ENCODE measurements at regions not wholly inside any gene's neighbourhood (a gene's known extent, or its start where the extent isn't known, plus 50 kb on each side); places are given as distances from the start of the nearest gene placed in this dataset.

- Histone ChIP-seq H3K27me3 (peaks cover 0 to 17% (median 0%) of the 10 kb centered on the region in 4 donors), H3K27ac (no peak overlapping the region), H3K4me3 (no peak overlapping the region), H3K9me3 (no peaks in the 10 kb centered on the region), H3K4me1 (no peaks in the 10 kb centered on the region), H3K36me3 (no peaks in the 10 kb centered on the region)
- TF ChIP-seq CTCF (IDR thresholded peaks at IDR 0.05), result no peak
- no peak for TF ChIP-seq POLR2A (IDR thresholded peaks at IDR 0.05)
- DNase-seq, result no peak
- WGBS, 2 donors, result 88 to 100% methylated on average over 3 of the region's 3 CpGs
- intact Hi-C loops (cut with DNase I), result no loop called here
These were observed 62.1 kb upstream of the SHH start for GRCh38 chr7:155874411-155874810.

- Histone ChIP-seq H3K4me1 (no peaks in the 10 kb centered on the region), H3K9me3 (no peaks in the 10 kb centered on the region), H3K27me3 (peaks cover 0 to 17% (median 0%) of the 10 kb centered on the region in 4 donors), H3K4me3 (no peak overlapping the region), H3K36me3 (no peaks in the 10 kb centered on the region), H3K27ac (no peak overlapping the region)
- TF ChIP-seq CTCF (IDR thresholded peaks at IDR 0.05) (no peak), POLR2A (IDR thresholded peaks at IDR 0.05) (no peak)
- WGBS, 2 donors, result 71 to 81% methylated on average over 6 of the region's 6 CpGs
- intact Hi-C loops (cut with DNase I), result no loop called here
- DNase-seq, result no peak
These were observed 61.7 kb upstream of the SHH start for GRCh38 chr7:155874010-155874409.

- DNase-seq, result no peak
- WGBS, 2 donors, result 75 to 86% methylated on average over 15 of the region's 15 CpGs
- no peak overlapping the region for H3K4me3 ChIP-seq
These were observed 60.6 kb upstream of the SHH start for GRCh38 chr7:155872678-155873369.

GRCh38 chr7:155871211-155871610, 58.9 kb upstream of the SHH start:
- DNase-seq, result no peak
- TF ChIP-seq POLR2A (IDR thresholded peaks at IDR 0.05), result no peak
- no peak for TF ChIP-seq CTCF (IDR thresholded peaks at IDR 0.05)
- intact Hi-C loops (cut with DNase I), result no loop called here

More at GRCh38 chr7:155872678-155873369, 60.6 kb upstream of the SHH start:
- no peaks in the 10 kb centered on the region for H3K9me3 ChIP-seq
- no peak overlapping the region for H3K27ac ChIP-seq
- no peaks in the 10 kb centered on the region for H3K4me1 ChIP-seq
- no peaks in the 10 kb centered on the region for H3K36me3 ChIP-seq
- intact Hi-C loops (cut with DNase I), result no loop called here
- peaks cover 0 to 14% (median 0%) of the 10 kb centered on the region in 4 donors for H3K27me3 ChIP-seq
- no peak for TF ChIP-seq POLR2A (IDR thresholded peaks at IDR 0.05)
- TF ChIP-seq CTCF (IDR thresholded peaks at IDR 0.05), result no peak

GRCh38 chr7:155870334-155871180, 58.3 kb upstream of the SHH start:
- Histone ChIP-seq H3K4me1 (no peaks in the 10 kb centered on the region), H3K9me3 (no peaks in the 10 kb centered on the region), H3K27me3 (peaks cover 0 to 26% (median 0%) of the 10 kb centered on the region in 4 donors), H3K27ac (no peak overlapping the region), H3K36me3 (no peaks in the 10 kb centered on the region), H3K4me3 (no peak overlapping the region)
- TF ChIP-seq POLR2A (IDR thresholded peaks at IDR 0.05) (no peak), CTCF (IDR thresholded peaks at IDR 0.05) (no peak)
- 67 to 74% methylated on average over 16 of the region's 16 CpGs for WGBS, 2 donors
- no peak for DNase-seq
- intact Hi-C loops (cut with DNase I), result no loop called here

More at GRCh38 chr7:155871211-155871610, 58.9 kb upstream of the SHH start:
- 86 to 93% methylated on average over 7 of the region's 7 CpGs for WGBS, 2 donors
- no peaks in the 10 kb centered on the region for H3K4me1 ChIP-seq
- H3K9me3 ChIP-seq, result no peaks in the 10 kb centered on the region
- no peaks in the 10 kb centered on the region for H3K36me3 ChIP-seq
- H3K27me3 ChIP-seq, result peaks cover 0 to 20% (median 0%) of the 10 kb centered on the region in 4 donors
- no peak overlapping the region for H3K4me3 ChIP-seq
- H3K27ac ChIP-seq, result no peak overlapping the region

Measured in esophagus squamous epithelium (tissue), 5 donors.